Mucosa of descending colon (tissue), 3 donors: ENCODE measurements at regions not wholly inside any gene's neighbourhood (a gene's known extent, or its start where the extent isn't known, plus 50 kb on each side); places are given as distances from the start of the nearest gene placed in this dataset.

ENCODE experiments used
- ATAC-seq: fragments of 200-7000 bp; cut with Tn5 transposase; one replicate; pipeline ENCODE4 v1.9.1; 2020; ENCODE audit warnings: mild to moderate bottlenecking, moderate library complexity
- DNase-seq, 3 donors: peaks; one replicate each; pipeline ENCODE4 v3.0.0-alpha.2; 2020
- H3K36me3 ChIP-seq: fragments of 200-600 bp; one replicate; pipeline ENCODE4 v1.8.0; 2021; ENCODE audit warnings: low read depth, mild to moderate bottlenecking
- H3K4me1 ChIP-seq: fragments of 200-600 bp; one replicate; pipeline ENCODE4 v1.8.0; 2021; ENCODE audit warnings: low read depth, mild to moderate bottlenecking
- H3K4me3 ChIP-seq: fragments of 200-600 bp; one replicate; pipeline ENCODE4 v1.8.0; 2021; ENCODE audit warnings: mild to moderate bottlenecking
- H3K9me3 ChIP-seq: fragments of 200-600 bp; one replicate; pipeline ENCODE4 v1.8.0; 2021; ENCODE audit warnings: mild to moderate bottlenecking
- intact Hi-C, 2 donors: fragments of 100-400 bp; cut with DNase I in 1 of 2; cut with micrococcal nuclease in 1 of 2; formaldehyde crosslinking; loops; one replicate each; pipeline versions ENCODE4 v1.11.0 to v1.11.1; 2022; cut with DNase I, micrococcal nuclease
- TF ChIP-seq, protein P1 (sequence below): fragments of 200-600 bp; IDR thresholded peaks from one replicate; pipeline ENCODE4 v1.8.0; 2022; ENCODE audit warnings: antibody characterized with exemption, mild to moderate bottlenecking
- donor health status: DM: no; HTN: no; CAD: no; lungs with moderate emphysema.
- donor health status: DM: no; HTN: no; CAD: no.
- donor health status: DM: no; HTN: yes; CAD: no.

- DNase-seq (no peak), ATAC-seq (no peak)
- Histone ChIP-seq H3K36me3 (no peaks in the 10 kb centered on the region), H3K4me3 (no peak overlapping the region), H3K9me3 (no peaks in the 10 kb centered on the region), H3K4me1 (no peaks in the 10 kb centered on the region)
- TF ChIP-seq, protein P1, sequence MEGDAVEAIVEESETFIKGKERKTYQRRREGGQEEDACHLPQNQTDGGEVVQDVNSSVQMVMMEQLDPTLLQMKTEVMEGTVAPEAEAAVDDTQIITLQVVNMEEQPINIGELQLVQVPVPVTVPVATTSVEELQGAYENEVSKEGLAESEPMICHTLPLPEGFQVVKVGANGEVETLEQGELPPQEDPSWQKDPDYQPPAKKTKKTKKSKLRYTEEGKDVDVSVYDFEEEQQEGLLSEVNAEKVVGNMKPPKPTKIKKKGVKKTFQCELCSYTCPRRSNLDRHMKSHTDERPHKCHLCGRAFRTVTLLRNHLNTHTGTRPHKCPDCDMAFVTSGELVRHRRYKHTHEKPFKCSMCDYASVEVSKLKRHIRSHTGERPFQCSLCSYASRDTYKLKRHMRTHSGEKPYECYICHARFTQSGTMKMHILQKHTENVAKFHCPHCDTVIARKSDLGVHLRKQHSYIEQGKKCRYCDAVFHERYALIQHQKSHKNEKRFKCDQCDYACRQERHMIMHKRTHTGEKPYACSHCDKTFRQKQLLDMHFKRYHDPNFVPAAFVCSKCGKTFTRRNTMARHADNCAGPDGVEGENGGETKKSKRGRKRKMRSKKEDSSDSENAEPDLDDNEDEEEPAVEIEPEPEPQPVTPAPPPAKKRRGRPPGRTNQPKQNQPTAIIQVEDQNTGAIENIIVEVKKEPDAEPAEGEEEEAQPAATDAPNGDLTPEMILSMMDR: no peak
- intact Hi-C loops: no loop called here
Measured at GRCh38 chr15:60213377-60214000, 184.3 kb downstream of the ANXA2 start.

- TF ChIP-seq, protein P1: no peak
- DNase-seq (no peak), ATAC-seq (no peak)
- Histone ChIP-seq H3K4me3 (no peak overlapping the region), H3K36me3 (no peaks in the 10 kb centered on the region), H3K4me1 (no peaks in the 10 kb centered on the region), H3K9me3 (no peaks in the 10 kb centered on the region)
- intact Hi-C loops: no loop called here
Measured at GRCh38 chr15:60214201-60214600, 183.6 kb downstream of the ANXA2 start.

- TF ChIP-seq, protein P1: no peak
- Histone ChIP-seq H3K4me1 (no peaks in the 10 kb centered on the region), H3K9me3 (no peaks in the 10 kb centered on the region), H3K4me3 (no peak overlapping the region), H3K36me3 (no peaks in the 10 kb centered on the region)
- intact Hi-C loops: no loop called here
- DNase-seq: no peak
- ATAC-seq: no peak
Measured at GRCh38 chr15:60215225-60215963, 182.4 kb downstream of the ANXA2 start.

- TF ChIP-seq, protein P1: no peak
- no peak for ATAC-seq
- Histone ChIP-seq H3K36me3 (no peaks in the 10 kb centered on the region), H3K4me3 (no peak overlapping the region), H3K9me3 (no peaks in the 10 kb centered on the region), H3K4me1 (no peaks in the 10 kb centered on the region)
- intact Hi-C loops: no loop called here
- no peak for DNase-seq
Measured at GRCh38 chr15:60217161-60217560, 180.6 kb downstream of the ANXA2 start.

GRCh38 chr15:60218256-60218655, 179.5 kb downstream of the ANXA2 start:
- DNase-seq: no peak
- Histone ChIP-seq H3K4me3 (no peak overlapping the region), H3K36me3 (no peaks in the 10 kb centered on the region), H3K9me3 (no peaks in the 10 kb centered on the region), H3K4me1 (no peaks in the 10 kb centered on the region)
- TF ChIP-seq, protein P1: no peak
- no peak for ATAC-seq
- intact Hi-C loops: no loop called here
